G401 (cell line): ENCODE measurements at regions not wholly inside any gene's neighbourhood (a gene's known extent, or its start where the extent isn't known, plus 50 kb on each side); places are given as distances from the start of the nearest gene placed in this dataset.

Source experiments
- DNase-seq: peaks from one replicate; pipeline ENCODE4 v3.0.0-alpha.2; 2015; ENCODE audit warnings: low spot score
- in situ Hi-C: cut with HindIII; loops from 2 replicates; pipeline ENCODE4 v1.10.0; 2016; ENCODE audit warnings: low sequenced_read_pairs, mixed read lengths

DNA sequence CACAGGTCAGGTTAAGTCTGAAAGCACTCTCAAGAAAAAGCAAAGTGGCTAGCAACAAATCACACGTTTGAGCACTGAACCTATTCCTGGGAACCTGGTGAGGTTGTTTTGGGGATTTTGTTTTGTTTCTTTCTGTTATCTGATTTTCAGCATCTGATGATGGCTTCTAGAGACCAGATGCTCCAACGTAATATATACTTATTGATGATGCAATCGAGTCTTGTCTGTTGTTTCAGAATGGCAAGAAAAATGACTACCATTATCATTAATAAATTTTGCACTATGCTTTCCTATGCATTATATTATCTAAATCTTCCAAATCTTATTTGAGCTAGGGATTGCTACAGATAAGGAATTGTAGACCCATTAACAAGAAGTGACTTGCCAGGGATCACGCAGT, 312.3 kb upstream of the FAT3 start:
- in situ Hi-C loops: no loop called here
- no peak for DNase-seq

DNA sequence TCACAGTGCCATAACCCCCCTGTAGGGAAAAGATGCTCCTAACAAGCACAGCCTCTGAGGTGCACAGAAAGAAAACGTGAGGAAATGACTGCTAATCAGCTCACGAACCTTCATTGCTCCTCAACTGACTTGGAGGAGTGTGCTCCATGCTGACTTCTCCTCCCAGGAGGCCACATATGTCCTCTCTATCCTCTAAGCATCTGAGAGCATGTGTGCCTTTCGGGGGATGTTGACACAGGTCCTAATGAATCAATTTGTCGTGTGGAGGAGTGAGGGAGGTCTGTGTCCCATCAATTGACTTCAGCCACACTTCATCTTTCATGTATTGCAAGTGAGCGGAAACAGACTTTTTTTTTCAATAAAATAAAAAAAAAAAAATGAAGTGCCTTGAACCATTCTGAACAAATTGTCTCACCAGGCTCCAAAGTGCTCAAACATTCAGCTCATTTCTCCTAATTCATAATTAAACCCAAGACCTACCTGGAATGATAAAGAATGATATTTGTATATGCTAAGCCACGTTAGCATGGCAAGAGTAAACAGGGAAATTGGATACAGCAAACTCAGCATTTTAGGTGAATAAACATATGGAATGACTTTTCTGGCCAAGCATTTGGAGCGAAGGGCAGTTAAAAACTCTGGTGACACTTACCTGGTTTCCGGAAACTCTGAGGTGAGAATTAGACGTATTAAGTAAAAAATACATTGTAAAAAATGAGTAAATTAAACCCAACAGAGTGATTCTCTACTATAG, 317.6 kb upstream of the FAT3 start:
- DNase-seq: no peak
- in situ Hi-C loops: no loop called here

DNA sequence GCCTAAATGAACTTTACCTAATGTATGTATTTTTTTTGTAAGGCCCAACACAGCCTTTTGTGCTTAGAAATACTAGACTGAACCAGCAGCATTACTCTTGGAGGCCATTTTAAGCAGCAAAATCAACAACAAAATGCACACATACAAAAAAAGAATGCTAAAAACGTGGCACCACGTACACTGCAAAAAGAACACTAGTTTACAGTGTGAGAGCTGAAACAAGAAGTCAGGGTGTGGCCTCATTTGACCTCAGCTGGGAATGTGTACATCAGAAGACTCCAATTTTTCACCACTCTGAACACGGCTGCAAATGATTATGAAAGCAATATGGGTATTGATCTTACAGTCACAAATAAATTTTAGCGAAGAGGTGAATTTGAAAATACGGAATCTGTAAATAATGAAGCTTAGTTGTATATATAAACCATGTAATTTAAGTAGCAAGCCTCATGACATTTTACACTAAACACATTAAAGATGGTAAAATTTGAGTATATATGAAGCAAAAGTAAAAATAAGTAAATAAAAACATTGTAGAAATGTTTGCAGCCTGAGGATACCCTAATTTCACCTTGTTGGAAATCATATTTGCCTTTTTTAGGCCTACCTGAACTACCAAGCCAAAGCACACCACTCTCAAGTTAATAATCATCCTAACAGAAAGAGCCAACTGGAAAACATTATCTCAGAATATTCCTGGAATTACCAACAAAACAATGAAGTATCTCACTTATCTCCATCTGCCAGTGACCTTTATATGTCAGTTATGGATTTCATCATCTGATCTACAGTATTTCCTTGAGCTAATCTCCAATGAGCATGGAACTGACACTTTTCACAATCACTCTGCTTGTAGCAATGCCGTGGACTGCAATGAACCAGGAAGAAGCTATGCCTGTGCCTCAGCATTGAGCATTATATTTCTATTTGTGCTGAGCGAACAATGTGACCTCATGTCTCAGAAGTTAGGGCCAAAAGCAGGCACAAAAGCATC, 319.5 kb upstream of the FAT3 start:
- DNase-seq: no peak
- in situ Hi-C loops: no loop called here

DNA sequence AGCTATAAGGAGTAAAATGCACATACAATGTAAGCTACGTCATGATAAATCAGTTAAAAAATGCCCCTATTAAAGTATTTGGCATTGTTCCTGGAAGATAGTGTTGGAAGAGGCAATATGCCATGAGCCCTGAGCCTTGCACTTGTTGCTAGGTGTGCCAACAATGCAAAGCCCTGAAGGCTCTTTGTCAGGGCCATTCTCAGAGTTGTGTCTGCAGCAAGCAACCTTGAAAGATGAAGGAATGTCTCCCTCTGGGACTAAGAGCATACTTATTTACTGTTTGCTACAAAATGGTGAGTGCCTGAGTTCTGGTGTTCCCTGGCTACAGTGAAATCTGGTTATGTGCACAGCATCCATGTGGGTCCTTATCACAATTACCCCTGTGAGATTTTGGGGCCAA, 322.3 kb upstream of the FAT3 start:
- in situ Hi-C loops: no loop called here
- no peak for DNase-seq

DNA sequence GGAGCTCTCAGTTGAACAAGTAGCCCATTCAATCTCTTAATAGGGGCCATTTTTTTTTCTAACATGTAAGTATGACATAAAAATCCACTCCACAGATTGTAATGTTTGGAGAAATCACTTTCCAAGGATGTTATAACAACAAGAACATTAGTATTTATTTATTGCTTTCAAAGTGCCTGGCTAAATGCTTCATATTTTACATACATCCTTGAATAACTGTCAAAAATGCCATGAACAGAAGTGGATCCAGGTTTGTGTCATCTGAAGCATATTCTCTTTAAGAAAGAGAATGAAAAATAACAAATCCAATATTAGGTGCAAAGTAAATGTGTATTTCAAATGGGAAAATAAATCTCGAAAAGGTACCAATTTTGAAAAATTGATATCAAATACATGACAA, 344.0 kb upstream of the FAT3 start:
- in situ Hi-C loops: no loop called here
- DNase-seq: no peak

DNA sequence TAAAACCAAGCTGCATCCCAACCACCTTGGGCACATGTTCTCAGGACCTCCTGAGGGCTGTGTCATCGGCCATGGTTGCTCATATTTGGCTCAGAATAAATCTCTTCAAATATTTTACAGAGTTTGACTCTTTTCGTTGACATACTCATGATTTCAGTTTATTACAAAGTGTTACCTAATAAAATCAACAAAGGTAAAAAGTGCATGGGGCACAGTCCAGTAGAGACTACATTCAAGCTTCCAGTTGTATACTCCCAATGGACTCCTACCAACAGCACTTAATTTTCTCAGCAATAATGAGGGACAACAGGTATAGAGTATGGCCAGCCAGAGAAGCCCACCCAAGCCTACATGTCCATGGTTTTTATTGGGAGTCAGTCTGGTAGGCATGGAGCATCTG, 347.9 kb upstream of the FAT3 start:
- in situ Hi-C loops: no loop called here
- DNase-seq: no peak

DNA sequence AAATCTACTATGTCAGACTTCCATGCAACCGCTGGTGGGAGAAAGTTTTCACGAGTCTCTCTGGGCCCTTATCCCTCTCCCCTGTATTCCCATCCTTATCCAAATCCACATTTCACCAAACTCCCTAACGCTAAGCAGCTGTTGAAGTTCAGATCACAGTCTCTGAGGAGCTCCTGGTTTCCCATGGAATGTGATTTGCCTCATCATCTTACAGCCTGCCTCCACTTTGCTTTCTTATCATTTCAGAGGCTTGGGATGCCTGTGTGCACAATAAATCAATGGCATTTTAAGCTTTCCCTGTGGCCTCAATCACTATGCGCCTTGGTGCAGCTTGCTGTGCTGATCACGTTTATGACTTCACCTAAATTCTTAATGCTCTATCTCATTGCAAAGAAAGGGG, 352.4 kb upstream of the FAT3 start:
- DNase-seq: no peak
- in situ Hi-C loops: no loop called here

DNA sequence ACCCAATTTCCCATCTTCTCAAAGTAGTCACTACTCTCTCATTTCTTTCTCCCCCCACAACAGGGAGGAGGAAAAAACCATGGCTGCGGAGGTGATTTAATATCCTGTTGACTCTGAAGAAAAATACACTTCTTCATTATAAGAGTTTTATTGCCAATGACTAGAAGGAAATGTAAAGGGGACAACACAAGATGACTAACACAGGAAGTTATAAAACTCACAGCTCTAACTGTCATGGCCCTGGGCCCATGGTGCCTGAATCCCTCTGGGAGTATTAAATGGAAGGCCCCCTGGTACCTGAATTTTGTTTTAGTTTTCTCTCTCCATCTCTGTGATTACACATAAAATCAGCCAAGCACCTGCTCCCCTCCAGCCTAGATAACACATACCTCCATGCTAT, 352.8 kb upstream of the FAT3 start:
- in situ Hi-C loops: no loop called here
- DNase-seq: no peak

DNA sequence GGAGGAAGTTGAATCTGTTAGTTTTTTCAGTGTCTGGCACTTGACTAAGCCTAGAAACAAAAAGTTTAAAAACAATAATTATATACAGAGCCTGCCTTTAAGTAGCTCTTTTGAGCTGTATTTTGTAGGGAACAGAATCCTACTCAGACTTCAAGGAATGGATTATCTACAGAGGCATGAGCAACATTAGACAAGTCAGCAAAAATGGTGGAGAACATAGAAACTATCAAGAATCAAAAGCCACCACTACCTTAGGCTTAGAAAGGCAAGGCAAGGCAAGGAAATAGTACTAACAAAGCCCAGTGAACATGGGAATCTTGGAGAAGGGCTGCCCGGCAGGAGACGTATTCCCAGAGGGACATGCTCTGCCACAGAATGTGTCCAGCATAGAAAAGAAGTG, 353.6 kb upstream of the FAT3 start:
- no peak for DNase-seq
- in situ Hi-C loops: no loop called here

DNA sequence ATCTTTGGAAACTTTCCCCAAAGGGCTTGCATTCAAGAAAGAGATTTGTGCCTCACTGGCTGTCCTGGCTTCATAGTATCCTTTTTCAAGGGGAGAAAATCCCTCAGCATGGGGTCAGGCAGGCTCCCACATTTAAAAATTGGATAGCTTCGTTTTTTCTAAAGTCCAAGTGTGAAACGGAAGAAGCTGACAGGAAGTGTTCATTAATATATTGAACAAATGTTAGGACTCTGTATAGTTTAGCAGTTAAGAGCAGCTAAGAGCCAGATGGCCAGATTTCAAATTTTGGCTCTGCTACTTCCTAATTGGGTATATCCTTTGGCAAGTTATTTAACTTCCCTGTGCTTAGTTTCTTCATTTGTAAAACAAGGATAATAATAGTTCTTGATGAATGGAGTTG, 354.9 kb upstream of the FAT3 start:
- in situ Hi-C loops: no loop called here

DNA sequence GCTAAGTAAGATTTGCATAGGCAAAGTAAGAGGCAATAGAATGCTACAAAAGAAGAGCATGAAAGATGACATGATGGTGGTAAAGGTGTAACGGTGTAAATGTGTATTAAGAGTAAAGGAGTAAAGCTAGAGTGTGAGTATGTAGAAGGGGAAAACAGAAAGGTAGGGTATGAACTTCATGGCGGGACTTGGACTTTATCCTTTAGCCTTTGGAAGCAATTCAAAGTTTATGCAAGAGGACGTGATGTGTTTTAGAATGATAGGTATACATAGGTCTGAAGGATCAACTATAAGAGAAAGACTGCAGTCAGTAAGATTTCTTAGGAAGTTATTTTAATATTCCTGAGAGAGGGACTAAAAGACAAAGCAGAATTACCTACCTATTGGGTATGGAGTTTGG, 358.0 kb upstream of the FAT3 start:
- in situ Hi-C loops: no loop called here
- no peak for DNase-seq

More for the DNA sequence above, 354.9 kb upstream of the FAT3 start:
- DNase-seq: peak; percentile 6

DNA sequence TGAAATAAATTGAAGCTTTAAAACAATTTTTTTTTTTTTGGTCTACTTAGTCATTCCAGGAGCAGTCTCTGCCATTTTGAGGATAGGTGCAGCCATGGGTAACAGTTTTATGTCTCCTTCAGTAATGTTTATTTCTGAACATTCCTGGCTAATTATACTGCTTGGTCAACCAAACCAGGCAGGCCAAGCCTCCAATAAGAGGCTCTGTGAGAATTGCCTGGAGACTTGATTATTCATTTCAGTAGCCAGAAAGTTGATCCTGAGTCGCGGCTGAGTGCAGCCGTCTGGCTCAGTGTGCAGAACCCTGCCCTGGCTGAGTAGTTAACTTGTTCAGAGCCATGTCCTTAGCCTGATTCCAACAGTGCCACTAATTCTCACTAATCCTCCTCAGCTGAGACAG, 364.0 kb upstream of the FAT3 start:
- no peak for DNase-seq
- in situ Hi-C loops: no loop called here

DNA sequence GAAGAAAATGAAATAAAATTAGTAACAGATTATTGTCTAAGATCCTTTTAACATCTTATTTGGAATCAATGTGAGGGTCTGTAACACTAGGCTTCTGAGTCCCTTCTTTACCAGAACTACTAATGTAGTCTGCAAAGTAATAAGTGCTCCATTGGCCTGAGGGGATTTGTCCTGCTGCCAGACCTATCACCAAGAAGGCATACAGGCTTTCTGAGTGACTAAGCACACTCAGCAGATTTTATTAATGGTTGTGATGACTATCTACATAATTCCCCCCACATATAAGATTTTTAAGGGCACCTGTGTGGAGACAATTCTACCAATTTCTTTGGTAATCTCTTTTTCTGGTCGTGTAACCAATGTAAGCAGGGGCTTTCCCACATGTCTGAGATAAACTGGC, 365.0 kb upstream of the FAT3 start:
- in situ Hi-C loops: no loop called here
- DNase-seq: no peak

DNA sequence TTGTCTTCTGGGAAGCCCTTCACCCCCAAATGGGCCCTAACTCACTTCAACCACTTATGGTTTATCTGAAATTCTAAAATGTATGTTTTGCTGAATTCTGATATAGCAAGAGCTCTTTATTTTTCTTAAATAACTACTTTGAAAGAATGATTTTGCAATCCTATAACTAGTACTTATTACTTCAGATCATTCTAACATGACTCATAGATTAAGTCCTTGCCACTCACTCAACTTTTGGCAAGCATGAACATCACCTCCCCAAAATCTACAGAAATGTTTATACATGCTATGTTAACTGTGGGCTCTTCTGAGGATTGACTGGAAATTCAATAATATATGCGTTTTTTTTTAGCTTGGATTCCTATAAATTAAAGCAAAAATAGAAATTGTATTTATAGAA, 367.4 kb upstream of the FAT3 start:
- DNase-seq: no peak
- in situ Hi-C loops: no loop called here

DNA sequence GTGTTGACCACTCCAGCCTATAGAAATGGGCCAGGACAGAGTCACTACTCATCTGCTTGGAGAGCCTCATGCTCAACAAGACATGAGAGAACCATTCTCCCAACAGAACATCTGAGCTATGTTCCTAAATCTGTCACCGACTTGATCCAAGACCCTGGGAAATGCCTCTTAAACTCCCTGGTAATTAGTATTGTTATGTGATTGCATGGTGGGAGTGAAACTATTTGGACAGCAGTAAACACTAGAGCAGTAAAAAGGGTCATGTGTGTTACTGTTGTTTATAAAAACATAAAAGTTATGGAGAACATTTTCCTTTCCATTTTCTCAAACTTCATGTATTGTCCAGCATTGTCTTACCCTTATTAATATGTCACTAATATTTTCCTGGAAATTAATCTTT, 369.8 kb upstream of the FAT3 start:
- in situ Hi-C loops: no loop called here
- DNase-seq: no peak

DNA sequence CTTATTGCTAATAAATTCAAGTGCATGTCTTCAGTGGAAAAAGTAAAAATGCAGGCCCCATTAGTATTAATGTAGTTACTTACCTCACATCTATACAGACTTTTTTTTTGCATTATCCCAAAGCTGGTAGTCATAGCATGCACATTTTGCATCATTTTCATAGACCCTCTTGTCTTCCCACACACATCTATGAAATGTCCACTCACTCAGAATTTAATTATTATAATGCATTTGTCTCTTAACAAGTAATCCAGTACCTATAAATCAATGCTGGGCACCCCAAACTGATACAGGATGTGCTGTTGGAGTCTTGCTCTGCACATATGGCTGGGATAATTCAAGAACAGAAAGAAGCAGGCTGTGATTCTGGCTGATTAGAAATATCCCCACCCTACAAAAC, 370.4 kb upstream of the FAT3 start:
- no peak for DNase-seq
- in situ Hi-C loops: no loop called here

DNA sequence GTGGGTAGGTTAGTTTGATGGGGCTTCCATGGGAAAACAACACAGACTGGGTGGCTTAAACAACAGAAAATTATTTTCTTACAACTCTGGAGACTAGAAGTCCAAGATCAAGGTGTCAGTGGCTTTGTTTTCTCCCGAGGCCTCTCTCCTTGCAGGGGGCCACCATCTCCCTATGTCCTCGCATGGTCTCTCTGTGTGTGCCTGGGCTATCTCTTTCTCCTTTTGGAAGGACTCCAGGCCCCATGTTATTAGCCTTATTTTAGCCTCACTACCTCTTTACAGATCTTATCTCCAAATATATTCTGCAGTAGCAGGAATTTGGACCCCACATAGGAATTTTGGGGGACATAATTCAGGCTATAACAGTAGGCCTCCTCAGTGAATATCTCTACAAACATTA, 372.7 kb upstream of the FAT3 start:
- in situ Hi-C loops: no loop called here
- no peak for DNase-seq

DNA sequence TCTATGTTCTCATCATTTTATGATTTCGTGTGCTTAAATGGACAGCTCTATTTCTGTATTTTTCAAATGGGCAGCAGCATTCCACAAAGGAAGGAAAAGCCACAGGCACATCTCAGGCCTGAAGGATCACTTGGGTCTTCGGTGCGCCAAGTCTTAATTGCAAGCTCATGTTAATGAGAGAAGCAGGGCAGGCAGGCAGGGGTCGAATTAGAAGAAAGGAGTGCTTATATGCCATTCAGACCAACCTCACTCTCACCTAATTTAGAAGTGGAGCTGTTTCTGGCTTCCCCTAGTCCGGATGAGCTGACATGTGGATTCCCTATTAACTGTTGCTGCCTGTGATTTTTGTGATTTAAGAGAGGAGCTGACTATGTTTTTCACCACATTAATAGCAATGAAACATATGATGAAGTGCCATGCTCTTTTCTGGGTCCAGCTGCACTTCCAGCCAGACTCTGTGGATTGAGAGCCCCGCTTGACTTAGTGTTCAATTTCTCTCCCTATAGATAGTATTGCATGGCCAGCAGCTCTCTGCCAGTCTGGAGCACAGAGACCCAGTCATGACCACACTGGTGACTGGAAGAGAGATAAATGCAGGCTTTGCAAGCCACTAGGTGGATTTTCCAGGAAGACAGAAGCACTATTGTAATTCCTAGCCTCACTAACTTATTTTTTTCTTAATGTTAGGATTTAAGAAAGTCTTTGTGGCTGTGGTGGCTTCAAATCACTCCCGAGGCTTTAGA, 373.9 kb upstream of the FAT3 start:
- in situ Hi-C loops: no loop called here
- no peak for DNase-seq

DNA sequence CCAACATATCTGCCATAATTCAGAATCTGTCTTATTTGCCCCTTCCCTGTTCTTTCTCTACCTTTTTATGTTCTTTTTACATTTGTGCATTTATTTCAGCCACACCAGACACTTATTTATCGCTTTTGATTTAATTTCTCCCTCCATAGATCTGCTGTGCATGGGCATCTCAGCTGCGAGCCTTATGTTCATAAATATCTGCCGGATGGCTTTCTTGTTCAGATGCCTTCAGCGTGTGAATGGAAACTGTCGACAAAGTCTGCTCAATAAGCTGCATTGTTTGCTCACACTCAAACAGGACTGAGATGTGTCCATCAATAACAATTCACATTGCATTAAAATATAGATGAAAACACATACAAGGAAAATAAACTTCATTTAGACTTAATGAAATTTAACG, 374.6 kb upstream of the FAT3 start:
- in situ Hi-C loops: no loop called here
- DNase-seq: no peak

DNA sequence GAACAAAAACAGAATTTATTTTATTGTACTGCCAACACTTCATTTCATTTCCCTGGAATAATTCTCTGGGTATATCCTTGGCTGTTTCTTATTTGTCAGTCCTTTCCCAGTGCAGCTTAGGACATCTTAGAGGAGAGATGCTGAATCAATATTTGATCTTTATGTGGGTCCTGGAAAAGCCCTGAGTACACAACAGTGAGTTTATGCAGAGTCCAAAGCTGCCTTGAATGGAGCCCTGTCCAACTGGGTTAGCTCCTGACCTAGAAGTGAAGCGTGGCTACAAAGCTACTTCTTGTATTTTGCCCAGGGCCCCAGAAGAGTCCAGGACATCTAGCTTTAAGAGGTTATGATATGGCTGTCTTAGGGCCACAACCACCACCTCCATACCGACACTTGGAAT, 378.0 kb upstream of the FAT3 start:
- no peak for DNase-seq
- in situ Hi-C loops: no loop called here
